ENCODE measurements at regions not wholly inside any gene's neighbourhood (a gene's known extent, or its start where the extent isn't known, plus 50 kb on each side); places are given as distances from the start of the nearest gene placed in this dataset.

DNA sequence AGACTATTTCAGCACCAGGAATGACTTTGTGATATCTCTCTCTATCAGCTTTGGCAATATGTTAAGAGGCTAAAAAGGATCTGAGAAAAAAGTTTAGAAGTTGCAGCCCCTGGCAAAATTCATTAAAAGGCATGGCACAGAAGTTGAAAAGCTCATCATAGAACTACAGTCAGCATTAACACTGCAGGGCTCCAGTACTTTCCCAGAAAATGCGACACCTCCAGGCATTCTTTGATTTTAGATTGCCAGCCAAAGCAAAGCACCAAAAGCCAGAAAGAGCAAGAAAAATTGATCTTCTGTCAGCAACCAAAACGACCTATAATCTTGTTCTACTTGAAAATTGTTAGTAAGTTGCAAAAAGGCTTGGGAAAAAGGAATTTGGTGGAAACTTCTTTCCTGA is 713.5 kb downstream of the FSCB start:
- no peak for TF ChIP-seq CSDC2 (CRISPR knock-in tag; IDR thresholded peaks at IDR 0.05)
- TF ChIP-seq ZNF8 (CRISPR knock-in tag; IDR thresholded peaks at IDR 0.05): no peak
- no peak for TF ChIP-seq TOX (CRISPR knock-in tag; IDR thresholded peaks at IDR 0.05; ENCODE audit: borderline replicate concordance)
- no peak for TF ChIP-seq TCF4 (CRISPR knock-in tag; IDR thresholded peaks at IDR 0.05; ENCODE audit: borderline replicate concordance)
- TF ChIP-seq OSR1 (CRISPR knock-in tag; IDR thresholded peaks at IDR 0.05): no peak
- no peak for TF ChIP-seq GLIS3 (CRISPR knock-in tag; IDR thresholded peaks at IDR 0.05)
- TF ChIP-seq ZNF70 (CRISPR knock-in tag; IDR thresholded peaks at IDR 0.05): no peak
- TF ChIP-seq SNAI2 (CRISPR knock-in tag; IDR thresholded peaks at IDR 0.05): no peak
- TF ChIP-seq ESRRG (CRISPR knock-in tag; IDR thresholded peaks at IDR 0.05): no peak
- no peak for TF ChIP-seq BACH2 (CRISPR knock-in tag; IDR thresholded peaks at IDR 0.05; ENCODE audit: borderline replicate concordance)
- TF ChIP-seq ZC3H10 (CRISPR knock-in tag; IDR thresholded peaks at IDR 0.05): no peak
- no peak for ATAC-seq

GRCh38 chr14:43792980-43793379 is 714.1 kb downstream of the FSCB start:
- no peak for ATAC-seq
- TF ChIP-seq OSR1 (CRISPR knock-in tag; IDR thresholded peaks at IDR 0.05) (no peak), TCF4 (CRISPR knock-in tag; IDR thresholded peaks at IDR 0.05; ENCODE audit: borderline replicate concordance) (no peak), TOX (CRISPR knock-in tag; IDR thresholded peaks at IDR 0.05; ENCODE audit: borderline replicate concordance) (no peak), ESRRG (CRISPR knock-in tag; IDR thresholded peaks at IDR 0.05) (no peak), ISL1 (CRISPR knock-in tag; IDR thresholded peaks at IDR 0.05) (no peak), ARNTL (CRISPR knock-in tag; IDR thresholded peaks at IDR 0.05; ENCODE audit: borderline replicate concordance, low read depth) (no peak)
- TF ChIP-seq, protein P1, sequence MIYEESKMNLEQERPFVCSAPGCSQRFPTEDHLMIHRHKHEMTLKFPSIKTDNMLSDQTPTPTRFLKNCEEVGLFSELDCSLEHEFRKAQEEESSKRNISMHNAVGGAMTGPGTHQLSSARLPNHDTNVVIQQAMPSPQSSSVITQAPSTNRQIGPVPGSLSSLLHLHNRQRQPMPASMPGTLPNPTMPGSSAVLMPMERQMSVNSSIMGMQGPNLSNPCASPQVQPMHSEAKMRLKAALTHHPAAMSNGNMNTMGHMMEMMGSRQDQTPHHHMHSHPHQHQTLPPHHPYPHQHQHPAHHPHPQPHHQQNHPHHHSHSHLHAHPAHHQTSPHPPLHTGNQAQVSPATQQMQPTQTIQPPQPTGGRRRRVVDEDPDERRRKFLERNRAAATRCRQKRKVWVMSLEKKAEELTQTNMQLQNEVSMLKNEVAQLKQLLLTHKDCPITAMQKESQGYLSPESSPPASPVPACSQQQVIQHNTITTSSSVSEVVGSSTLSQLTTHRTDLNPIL (CRISPR knock-in tag; IDR thresholded peaks at IDR 0.05; ENCODE audit: low read depth): no peak
- TF ChIP-seq, protein P2, sequence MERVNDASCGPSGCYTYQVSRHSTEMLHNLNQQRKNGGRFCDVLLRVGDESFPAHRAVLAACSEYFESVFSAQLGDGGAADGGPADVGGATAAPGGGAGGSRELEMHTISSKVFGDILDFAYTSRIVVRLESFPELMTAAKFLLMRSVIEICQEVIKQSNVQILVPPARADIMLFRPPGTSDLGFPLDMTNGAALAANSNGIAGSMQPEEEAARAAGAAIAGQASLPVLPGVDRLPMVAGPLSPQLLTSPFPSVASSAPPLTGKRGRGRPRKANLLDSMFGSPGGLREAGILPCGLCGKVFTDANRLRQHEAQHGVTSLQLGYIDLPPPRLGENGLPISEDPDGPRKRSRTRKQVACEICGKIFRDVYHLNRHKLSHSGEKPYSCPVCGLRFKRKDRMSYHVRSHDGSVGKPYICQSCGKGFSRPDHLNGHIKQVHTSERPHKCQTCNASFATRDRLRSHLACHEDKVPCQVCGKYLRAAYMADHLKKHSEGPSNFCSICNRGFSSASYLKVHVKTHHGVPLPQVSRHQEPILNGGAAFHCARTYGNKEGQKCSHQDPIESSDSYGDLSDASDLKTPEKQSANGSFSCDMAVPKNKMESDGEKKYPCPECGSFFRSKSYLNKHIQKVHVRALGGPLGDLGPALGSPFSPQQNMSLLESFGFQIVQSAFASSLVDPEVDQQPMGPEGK (CRISPR knock-in tag; IDR thresholded peaks at IDR 0.05; ENCODE audit: borderline replicate concordance): no peak

- no peak for ATAC-seq
- TF ChIP-seq CSRNP3 (CRISPR knock-in tag; IDR thresholded peaks at IDR 0.05) (no peak), CSDC2 (CRISPR knock-in tag; IDR thresholded peaks at IDR 0.05) (no peak), BACH2 (CRISPR knock-in tag; IDR thresholded peaks at IDR 0.05; ENCODE audit: borderline replicate concordance) (no peak)
Observed at GRCh38 chr14:43790681-43791080, 716.4 kb downstream of the FSCB start.

DNA sequence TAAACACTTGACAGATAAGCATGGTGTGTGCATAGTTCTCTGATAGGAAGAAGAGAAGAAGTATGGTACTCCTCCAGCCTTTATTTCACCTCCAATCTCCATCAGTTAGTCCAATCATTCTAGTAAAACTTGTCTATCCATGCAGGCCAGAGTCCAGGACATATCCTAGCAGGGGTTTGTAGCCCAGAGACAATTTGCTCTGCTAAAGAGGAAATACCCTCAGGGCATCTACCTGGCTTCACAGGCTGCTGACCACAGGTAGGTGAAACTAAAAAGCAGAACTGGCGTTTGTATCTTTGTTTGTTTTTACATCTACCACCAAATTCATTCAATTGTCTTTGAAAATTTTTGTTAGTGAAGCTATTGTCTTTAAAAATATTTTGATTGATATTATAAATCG is 717.6 kb downstream of the FSCB start:
- ATAC-seq: no peak
- no peak for TF ChIP-seq TCF4 (CRISPR knock-in tag; IDR thresholded peaks at IDR 0.05; ENCODE audit: borderline replicate concordance)
- TF ChIP-seq PPARA (CRISPR knock-in tag; IDR thresholded peaks at IDR 0.05; ENCODE audit: borderline replicate concordance): no peak
- no peak for TF ChIP-seq OSR1 (CRISPR knock-in tag; IDR thresholded peaks at IDR 0.05)
- TF ChIP-seq CSRNP3 (CRISPR knock-in tag; IDR thresholded peaks at IDR 0.05): no peak
- TF ChIP-seq RARB (CRISPR knock-in tag; IDR thresholded peaks at IDR 0.05): no peak
- TF ChIP-seq, protein P2 (CRISPR knock-in tag; IDR thresholded peaks at IDR 0.05; ENCODE audit: borderline replicate concordance): no peak
- TF ChIP-seq ZNF70 (CRISPR knock-in tag; IDR thresholded peaks at IDR 0.05): no peak
- no peak for TF ChIP-seq ISL1 (CRISPR knock-in tag; IDR thresholded peaks at IDR 0.05)
- TF ChIP-seq POU6F1 (CRISPR knock-in tag; IDR thresholded peaks at IDR 0.05; ENCODE audit: borderline replicate concordance, low read depth): no peak
- TF ChIP-seq GLIS3 (CRISPR knock-in tag; IDR thresholded peaks at IDR 0.05): no peak
